ENCODE measurements at regions not wholly inside any gene's neighbourhood (a gene's known extent, or its start where the extent isn't known, plus 50 kb on each side); places are given as distances from the start of the nearest gene placed in this dataset.

GRCh38 chr20:4088766-4089165, 59.9 kb upstream of the SMOX start:
- TF ChIP-seq REST (IDR thresholded peaks at IDR 0.05; ENCODE audit: insufficient read depth in 1 of 2, low read depth in 2 of 2, low read length in 2 of 2), result no peak
- no peak for TF ChIP-seq SIN3A (IDR thresholded peaks at IDR 0.05; ENCODE audit: borderline replicate concordance, insufficient read depth, low read length)
- no peak for TF ChIP-seq TAF1 (IDR thresholded peaks at IDR 0.05; ENCODE audit: borderline replicate concordance, insufficient read depth, low read length)
- no peak for TF ChIP-seq POLR2AphosphoS5 (IDR thresholded peaks at IDR 0.05; ENCODE audit: low read depth, low read length)
- TF ChIP-seq FOXP2 (optimal IDR thresholded peaks at IDR 0.05; ENCODE audit: borderline replicate concordance, extremely low read depth, extremely low read length, insufficient read depth), result no peak

- no peak for TF ChIP-seq FOXP2 (optimal IDR thresholded peaks at IDR 0.05; ENCODE audit: borderline replicate concordance, extremely low read depth, extremely low read length, insufficient read depth)
- no peak for TF ChIP-seq POLR2AphosphoS5 (IDR thresholded peaks at IDR 0.05; ENCODE audit: low read depth, low read length)
- TF ChIP-seq REST (IDR thresholded peaks at IDR 0.05; ENCODE audit: insufficient read depth in 1 of 2, low read depth in 2 of 2, low read length in 2 of 2), result peak; percentile 62 to 82; a peak in 3 of 4 replicates
Measured at GRCh38 chr20:4087923-4088322, 60.7 kb upstream of the SMOX start.

GRCh38 chr20:4086771-4087687, 61.6 kb upstream of the SMOX start:
- TF ChIP-seq REST (IDR thresholded peaks at IDR 0.05; ENCODE audit: insufficient read depth in 1 of 2, low read depth in 2 of 2, low read length in 2 of 2) (no peak), SIN3A (IDR thresholded peaks at IDR 0.05; ENCODE audit: borderline replicate concordance, insufficient read depth, low read length) (no peak), FOXP2 (optimal IDR thresholded peaks at IDR 0.05; ENCODE audit: borderline replicate concordance, extremely low read depth, extremely low read length, insufficient read depth) (no peak), POLR2AphosphoS5 (IDR thresholded peaks at IDR 0.05; ENCODE audit: low read depth, low read length) (no peak), TAF1 (IDR thresholded peaks at IDR 0.05; ENCODE audit: borderline replicate concordance, insufficient read depth, low read length) (no peak)

GRCh38 chr20:4084721-4085120, 63.9 kb upstream of the SMOX start:
- TF ChIP-seq SIN3A (IDR thresholded peaks at IDR 0.05; ENCODE audit: borderline replicate concordance, insufficient read depth, low read length) (no peak), FOXP2 (optimal IDR thresholded peaks at IDR 0.05; ENCODE audit: borderline replicate concordance, extremely low read depth, extremely low read length, insufficient read depth) (no peak), POLR2AphosphoS5 (IDR thresholded peaks at IDR 0.05; ENCODE audit: low read depth, low read length) (no peak), TAF1 (IDR thresholded peaks at IDR 0.05; ENCODE audit: borderline replicate concordance, insufficient read depth, low read length) (no peak), REST (IDR thresholded peaks at IDR 0.05; ENCODE audit: insufficient read depth in 1 of 2, low read depth in 2 of 2, low read length in 2 of 2) (no peak)
